Glomerular visceral epithelial cell (primary cell): ENCODE measurements at regions not wholly inside any gene's neighbourhood (a gene's known extent, or its start where the extent isn't known, plus 50 kb on each side); places are given as distances from the start of the nearest gene placed in this dataset.

Source experiments
- DNase-seq: peaks from one replicate; pipeline ENCODE4 v3.0.0-alpha.2; 2016; ENCODE audit errors: extremely low spot score

DNA sequence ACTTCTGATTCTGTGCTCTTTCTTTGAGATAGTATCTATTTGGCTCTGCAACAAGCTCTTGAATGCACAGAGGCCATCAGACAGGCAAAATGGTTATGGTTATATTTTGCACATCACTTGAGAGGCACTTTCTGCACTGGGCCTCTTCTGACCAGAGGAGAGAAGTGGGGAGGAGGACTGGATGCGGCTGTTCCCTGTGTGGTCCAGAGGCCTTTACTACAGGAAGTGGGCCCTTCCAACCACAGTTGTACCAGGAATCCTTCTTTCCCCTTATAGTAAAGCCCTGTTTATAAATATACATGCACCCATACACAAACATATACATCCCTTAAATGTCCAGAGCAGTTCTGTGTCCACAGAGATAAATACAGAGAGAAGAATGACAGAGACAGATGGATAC lies 182.7 kb upstream of the HHIP start:
- DNase-seq = no peak

DNA sequence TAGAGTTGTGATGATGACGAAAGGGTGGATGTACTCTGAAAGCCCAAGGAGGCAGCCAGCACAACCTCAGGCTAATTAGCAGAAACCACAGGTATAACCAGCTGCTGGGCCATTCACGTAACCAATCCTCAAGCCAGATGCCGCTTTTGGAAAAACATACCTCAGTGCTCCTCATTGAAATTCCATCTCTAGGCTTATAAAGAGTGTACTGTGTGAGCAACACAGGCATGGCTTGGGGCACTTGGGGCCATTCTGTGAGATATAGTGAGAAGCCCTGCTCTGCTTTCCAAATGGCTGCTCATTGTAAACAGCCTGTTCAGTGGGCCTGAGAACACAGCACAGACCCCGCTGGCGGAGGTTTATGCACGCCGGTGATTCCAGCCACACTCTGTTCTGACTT lies 182.1 kb upstream of the HHIP start:
- no peak for DNase-seq

DNA sequence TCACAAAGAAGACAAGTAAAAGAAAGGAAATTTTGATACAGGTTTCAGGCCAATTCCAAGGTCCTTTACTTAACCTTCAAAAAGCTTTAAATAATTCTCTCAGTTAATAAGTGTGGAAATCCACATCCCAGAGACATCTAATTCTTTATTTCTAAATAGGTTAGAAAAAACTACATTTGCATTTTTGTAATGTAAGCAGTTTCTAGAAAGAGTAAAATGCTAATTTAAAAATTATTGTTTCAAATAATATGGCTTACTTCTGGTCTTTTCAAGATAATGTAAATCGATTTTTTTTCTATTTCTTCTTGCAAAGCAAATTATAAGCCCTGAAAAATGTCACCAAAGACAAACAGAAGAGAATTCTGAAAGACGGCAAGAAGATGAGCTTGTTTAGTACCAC lies 180.4 kb upstream of the HHIP start:
- DNase-seq = no peak

DNA sequence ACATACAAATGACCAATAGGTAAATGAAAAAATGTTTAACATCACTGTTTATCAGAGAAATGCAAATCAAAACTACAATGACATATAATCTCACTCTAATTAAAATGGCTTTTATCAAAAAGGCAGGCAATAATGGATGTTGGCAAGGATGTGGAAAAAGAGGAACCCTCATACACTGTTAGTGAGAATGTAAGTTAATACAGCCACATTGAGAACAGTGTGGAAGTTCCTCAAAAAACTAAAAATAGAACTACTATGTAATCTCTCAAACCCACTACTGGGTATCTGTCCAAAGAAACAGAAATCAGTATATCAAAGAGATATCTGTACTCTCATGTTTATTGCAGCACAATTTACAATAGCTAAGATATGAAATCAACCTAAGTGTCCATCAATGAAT lies 165.9 kb upstream of the HHIP start:
- DNase-seq = no peak

DNA sequence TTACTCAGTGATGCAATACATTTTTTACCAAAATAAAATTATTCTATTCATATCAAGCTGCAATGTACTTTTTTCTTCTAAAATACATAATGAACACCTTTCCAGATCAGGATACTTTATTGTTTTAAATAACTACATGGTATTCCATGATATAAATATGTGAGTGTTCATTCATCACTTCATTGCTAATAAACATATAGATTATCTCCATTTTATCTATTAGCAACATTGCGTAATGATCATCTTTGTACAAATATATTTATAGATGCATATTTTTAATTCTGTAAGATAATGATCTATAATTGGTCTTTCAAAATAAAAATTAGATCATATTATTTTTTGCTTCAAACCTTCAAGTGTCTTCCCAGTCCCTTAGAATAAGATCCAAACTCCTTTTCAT lies 156.1 kb upstream of the HHIP start:
- DNase-seq = no peak

DNA sequence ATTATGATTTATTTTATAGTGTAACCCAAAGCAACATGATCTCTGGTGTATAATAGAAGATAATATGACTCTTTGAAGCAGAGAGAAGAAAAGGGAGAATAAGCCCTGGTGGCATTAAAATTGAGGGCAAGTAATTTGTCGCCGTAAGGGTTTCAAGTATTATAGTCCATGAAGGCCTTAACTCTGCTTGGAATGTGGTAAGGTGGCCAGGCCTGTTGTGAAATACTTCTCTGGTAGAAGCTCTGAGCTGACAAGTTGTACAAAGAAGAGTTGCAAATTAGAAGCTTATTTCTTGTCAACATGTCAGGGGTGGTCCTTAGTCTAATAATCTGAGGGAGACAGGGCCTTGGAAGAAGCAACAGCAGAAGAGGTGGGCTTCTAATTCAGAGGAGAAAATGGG lies 151.7 kb upstream of the HHIP start:
- DNase-seq = no peak

DNA sequence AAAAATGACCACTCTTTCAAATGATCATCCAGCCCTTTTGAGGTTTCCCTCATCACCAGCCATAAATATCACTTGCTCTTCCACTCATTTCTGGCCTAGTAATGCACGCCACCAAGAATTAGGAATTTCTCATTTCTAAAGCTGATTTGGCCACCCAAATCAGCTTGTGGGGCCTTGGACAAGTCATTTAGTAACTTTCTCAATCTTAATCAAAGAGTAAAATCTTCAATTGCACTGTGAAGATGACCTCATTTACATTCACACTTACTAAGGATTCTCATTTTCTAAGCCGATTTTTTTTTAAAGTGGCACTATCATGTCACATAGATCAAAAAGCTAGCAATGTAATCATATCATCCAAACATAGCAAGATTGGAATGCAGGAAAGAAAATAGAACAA lies 150.0 kb upstream of the HHIP start:
- DNase-seq = no peak

DNA sequence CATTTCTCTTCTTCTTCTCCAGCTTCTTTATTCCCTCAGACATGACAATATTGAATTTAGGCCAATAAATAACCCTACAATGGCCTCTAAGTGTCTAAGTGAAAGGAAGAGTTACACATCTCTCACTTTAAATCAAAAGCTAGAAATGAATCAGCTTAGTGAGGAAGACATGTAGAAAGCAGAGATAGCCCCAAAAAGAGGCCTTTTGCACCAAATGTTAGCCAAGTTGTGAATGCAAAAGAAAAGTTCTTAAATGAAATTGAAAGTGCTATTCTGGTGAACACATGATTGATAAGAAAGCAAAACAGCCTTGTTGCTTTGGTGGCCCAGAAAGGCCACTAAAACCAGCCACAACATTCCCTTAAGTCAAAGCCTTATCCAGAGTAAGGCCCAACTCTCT lies 146.2 kb upstream of the HHIP start:
- no peak for DNase-seq

DNA sequence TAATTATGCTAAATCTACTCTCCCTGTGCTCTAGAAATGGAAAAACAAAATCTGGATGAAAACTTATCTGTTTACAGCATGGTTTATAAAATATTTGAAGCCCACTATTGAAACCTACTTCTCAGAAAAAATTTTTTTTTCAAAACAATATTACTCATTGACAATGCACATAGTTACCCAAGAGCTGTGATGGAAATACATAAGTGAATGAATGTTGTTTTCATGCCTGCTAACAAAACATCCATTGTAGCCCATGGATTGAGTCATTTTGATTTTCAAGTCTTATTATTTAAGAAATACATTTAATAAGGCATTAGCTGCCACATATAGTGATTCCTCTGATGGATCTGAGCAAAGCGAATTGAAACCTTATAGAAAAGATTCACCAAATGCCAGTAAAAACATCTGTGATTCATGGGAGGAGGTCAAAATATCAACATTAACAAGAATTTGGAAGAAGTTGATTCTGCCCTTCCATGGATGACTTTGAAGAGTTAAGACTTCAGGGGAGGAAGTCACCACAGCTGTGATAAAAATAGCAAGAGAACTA lies 144.7 kb upstream of the HHIP start:
- no peak for DNase-seq

DNA sequence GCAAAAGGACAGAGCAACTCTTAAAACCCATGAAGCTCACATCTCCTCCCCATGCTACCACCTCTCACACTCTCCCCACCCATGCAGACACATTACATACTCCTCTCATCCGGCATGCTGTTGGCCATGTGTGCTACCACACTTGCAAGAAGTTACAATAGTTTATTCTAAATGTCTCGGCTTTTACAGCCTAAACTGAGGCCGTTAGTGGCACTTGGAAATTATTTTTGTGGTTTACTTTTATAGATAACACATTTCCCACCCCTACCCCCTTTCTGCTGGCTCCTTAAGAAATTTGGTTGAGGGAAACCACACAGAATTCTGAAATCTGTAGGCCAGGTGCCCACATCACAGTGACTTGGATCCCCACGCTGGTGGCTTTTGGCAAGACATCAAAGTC lies 141.1 kb upstream of the HHIP start:
- no peak for DNase-seq

DNA sequence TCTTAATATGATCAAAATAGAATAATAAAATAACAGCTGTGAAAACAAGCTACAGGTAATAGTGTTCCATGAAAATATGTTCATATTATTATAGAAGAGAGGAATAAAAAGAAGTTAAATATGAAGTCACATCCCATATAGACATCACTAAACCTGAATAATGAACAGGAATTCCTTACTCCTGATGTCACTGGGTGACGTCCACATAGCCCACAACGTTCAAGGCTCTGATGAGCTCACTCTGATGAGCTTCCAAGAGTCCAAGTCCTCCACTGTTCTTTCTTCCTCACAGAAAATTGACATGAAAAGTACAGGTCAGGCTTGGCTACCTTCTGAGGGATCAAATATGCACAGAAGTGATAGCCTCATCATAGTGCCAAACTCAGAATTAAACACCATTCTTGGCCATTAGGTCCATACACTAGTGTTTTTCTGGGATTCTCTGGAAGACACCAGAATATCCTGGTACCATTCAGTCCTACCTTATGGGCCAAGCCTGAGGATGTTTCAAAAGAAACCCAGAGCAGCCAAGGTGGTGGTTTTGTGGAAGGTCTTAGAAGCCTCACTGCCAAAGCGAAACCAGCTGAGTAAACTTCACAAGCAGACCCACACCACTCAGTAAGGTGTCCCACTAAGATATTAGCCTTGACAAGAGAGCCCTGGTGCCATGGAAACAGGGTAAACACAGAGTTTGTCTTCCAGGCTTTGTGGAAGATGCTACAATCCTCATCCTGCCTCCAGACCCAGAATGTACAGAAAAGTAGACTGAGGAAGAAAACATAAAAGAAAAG lies 138.4 kb upstream of the HHIP start:
- DNase-seq = peak; percentile 4

DNA sequence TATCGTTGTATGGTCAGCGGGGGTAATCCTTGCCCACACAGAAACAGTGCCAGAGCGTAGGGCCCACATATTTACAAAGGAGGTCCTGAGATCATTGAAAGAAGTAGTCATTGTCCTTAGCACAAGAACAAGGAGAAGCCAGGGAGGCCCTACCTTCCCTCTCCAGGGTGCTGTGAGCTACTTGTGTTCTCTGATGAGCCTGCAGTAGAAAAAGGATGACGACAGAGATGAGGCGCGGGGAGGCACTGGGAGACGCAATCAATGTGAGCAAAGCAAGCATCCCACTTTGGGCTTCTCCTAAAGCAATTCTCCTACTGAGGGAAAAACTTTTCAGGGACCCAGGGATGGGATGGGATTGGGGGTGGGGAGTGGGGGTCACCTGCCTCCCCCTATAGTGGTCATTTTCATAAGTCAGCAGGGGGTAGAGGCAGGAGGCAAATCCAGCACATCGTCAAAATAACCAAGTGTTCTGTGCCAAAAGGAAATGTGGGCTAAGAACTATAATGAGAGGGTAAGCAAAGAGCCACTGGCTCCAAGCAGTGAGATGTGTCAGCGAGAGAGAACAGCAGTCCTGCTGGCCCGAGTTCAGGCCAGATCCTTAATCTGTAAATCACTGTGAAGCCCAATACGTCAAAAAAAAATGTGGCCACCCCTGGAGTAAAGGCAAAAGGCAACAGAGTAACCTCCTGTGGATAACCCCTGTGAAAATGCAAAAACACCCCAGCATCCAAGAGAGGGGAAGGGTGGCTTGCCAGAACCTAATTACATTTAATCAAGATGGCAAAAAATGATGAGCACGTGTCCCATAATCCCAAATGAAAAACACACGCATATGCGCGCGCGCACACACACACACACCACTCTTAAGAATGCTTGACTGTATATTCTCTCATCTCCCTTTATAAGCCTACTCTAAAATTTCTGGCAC lies 136.6 kb upstream of the HHIP start:
- no peak for DNase-seq

DNA sequence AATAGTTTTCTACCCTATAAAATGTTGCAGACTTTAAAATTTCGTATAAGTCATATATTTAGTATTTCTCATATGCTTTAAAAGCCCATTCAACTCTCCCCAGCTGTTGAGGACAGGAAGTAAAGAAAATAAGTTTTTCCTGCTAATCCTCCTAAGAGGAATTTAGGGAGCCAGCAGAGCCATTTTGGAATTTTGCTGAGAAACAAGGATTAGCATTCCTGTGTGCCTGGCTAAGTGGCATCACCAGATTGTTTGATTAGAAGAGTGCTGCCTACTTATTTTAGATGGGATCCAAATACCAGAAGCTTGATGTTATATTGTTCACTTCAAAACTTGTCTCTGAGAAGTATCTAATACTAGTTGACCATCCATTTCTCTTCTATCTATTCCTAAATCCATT lies 131.2 kb upstream of the HHIP start:
- no peak for DNase-seq

DNA sequence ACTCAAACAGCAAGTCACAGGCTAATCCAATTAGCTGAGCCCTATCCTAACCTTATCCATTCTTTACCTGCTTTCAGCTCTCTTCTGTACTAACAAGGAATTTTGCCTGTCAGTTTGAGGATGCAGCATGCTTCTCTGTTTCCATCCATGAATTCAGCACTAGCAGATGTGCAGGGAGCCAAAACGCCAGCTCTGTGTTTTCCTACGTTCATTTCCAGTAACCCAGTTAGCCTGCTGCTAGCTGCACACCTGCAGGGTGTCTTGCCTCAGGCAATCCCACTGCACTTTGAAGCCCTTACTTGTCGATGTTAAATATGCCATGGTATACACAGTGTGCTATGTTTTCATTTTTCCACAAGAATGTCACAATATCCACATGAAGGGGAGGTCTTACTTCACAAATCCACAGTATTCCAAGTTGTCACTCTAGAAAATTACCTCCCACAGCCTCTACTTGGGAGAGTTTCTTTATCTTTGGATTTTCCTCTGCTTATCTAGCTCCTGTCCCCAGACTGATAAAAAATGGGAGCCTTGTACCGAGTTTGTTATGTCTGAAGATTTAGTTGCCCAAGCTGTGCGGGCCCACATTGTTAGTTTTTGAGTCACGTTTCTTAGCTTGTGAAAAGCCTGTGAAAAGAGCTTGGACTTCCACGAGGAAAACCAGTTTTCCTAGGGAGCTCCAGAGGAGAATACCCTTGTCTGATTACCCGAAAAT lies 127.6 kb upstream of the HHIP start:
- DNase-seq = no peak

DNA sequence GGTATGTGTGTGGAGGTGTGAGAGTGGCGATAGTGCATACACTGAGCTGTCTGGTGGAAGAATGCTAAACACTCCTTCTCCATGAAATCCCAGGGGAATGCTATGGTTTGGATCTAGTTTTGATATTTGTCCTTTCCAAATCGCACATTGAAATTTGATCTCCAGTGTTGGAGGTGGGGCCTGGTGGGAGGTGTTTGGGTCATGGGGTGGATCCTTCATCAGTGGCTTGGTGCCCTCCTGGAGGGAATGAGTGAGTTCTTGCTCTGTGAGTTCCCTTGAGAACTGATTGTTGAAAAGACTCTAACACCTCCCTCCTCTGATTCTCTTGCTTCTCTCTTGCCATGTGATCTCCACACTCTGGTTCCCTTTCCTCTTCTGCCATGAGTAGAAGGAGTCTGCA lies 114.1 kb upstream of the HHIP start:
- DNase-seq = no peak

DNA sequence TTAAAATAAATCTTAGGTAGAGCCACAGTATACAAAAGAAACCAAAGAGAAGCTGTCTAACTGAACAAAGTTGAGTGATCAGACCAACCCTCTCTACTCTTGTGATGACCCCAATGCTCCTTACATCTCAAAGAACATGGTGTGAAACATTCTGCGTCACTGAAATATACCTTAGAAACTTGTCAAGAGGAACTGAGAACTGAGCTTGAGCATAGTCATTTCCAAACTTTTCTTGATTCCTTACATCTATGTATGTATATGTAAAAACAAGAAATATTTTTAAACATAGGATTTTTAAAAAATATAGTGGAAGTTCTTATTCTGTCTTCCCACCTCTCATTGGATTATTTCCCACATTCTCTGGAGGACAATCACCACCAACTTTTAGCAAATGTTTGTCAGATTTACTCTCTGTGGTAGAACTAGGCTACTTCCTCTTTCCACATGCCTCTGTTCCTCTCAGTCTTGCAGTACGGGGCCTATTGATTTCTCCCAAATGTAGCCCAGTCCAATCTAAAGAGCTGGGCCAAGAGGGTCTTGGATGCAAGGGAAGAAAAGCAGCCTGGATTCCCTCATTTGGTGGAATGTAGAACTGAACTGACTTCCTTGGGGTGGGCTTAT lies 98.2 kb upstream of the HHIP start:
- DNase-seq = no peak

DNA sequence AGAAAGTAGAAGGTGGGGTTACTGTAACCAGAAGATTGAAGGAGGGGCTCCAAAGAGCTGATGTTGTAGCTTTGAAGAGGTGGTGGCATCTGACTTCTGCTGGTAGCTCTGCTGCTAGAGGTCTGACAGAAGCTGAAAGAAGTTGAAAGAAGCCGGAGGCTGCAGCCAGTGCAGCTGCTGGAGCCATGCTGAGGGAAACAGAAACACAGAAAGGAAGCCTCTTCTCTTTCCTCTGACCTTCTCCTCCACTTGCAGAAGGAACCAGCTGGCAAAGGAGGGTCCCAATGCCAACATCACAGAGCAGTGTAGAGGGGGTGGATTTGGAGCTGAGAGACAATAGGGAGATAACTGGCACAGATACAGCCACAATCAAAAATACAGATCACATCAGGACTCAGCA lies 89.3 kb upstream of the HHIP start:
- DNase-seq = no peak

DNA sequence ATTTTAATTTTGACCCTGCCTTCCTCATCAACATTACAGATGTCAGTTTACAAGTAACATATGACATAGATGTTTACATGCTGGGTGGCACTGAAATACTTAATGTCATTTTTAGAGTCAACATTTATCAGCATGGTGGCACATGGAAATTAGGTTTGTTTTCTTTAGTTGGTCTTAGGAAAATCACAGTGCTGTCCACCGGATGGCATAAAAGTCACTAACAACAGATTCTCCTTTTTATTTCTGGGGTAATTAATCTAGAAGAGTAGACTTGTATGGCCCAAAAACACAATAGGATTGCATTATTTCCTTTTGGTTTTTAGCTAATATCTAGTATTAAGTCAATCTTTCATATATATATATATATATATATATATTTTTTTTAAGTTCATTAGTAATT lies 88.6 kb upstream of the HHIP start:
- no peak for DNase-seq

DNA sequence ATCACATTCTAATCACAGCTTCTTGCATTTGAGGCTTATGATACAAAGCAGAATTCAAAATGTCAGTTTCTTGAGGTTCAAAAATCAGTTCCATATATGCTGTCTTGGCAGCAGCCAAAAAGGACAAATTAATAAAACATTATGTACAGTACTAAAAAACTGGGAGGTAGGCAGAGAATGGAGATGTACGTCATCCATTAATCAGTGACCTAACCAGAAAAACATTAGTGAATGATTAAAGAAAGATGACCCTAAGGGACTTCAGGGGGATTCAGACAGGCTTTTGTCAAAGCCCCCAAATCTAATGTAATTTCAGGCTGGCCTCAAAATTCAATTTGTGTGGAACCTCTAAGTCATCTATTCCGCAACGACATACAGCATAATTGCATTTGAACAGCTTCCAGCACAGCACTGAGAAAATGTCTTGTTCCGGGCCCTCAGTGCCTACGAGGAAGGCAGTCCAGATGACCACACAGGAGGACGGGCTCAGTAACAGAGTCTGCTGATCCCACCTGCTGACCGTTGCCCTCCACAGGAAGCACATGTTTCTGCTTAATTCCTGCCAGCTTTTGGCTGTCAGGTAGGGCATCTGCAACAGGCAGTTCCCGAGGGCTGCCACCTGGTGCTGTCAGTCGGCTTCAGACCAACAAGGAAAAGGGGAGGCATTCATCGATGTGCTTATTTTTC lies 83.8 kb upstream of the HHIP start:
- DNase-seq = peak; percentile 56

DNA sequence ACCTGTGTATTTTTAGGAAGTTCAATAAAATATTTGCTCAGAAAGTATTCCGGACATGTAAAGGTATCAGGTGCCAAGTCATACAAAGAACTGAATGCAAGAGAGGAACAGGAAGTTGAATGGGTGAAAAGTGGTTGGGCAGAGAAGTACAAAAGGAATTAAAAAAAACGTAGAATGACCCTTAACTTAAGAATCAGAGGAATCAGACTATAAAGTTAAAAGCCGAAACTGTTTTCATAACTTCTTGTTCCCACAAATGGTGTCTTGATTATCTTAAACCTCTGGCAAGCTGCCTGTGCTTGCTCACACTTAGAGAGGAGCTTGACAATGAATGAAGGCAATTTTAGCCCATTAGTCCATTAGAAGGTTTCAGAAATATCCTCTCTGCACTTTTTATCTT lies 81.6 kb upstream of the HHIP start:
- DNase-seq = no peak

DNA sequence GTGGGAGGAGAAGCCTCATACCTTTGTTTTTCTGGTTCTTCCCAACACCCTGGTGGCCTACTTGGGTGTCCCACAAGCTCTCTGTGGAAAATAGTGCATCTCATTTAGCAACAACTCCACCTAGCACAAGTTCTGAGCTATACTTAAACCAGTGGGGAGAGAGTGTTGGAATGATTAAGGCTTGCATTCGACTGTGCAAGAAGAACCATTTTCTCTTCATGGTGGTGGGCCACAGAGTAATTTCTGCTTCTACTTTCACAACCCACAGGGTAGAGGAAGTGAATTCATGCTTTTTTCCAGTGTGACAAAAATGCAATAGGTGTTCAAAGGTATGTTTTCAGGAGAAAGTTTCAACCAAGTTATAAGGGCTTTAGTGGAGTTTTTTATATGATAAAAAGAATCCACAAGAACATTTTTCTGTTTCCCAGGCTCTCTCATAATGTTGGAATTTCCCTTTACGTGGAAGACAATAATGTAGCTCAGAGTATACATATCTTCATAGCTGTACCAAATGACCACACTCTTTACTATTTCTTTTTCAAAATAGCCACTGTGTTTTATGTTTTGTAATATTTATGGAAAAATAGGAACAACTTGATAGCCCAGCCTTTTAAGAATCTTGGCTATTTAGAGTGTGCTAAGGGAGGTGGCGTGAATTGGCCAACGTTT lies 80.3 kb upstream of the HHIP start:
- no peak for DNase-seq
